ENCODE measurements at regions not wholly inside any gene's neighbourhood (a gene's known extent, or its start where the extent isn't known, plus 50 kb on each side); places are given as distances from the start of the nearest gene placed in this dataset.

GRCh38 chr4:117702353-117702752, 331.9 kb upstream of the NDST3 start:
- TF ChIP-seq CTCF (IDR thresholded peaks at IDR 0.05) (no peak), POLR2A (IDR thresholded peaks at IDR 0.05) (no peak)

All from gastroesophageal sphincter (tissue), 3 donors.